ENCODE measurements at regions not wholly inside any gene's neighbourhood (a gene's known extent, or its start where the extent isn't known, plus 50 kb on each side); places are given as distances from the start of the nearest gene placed in this dataset.

GRCh38 chrX:126395909-126396308, 156.7 kb downstream of the DCAF12L1 start:
- TF ChIP-seq CTCF (IDR thresholded peaks at IDR 0.05; ENCODE audit: low read depth, low read length) (no peak), EZH2phosphoT487 (IDR thresholded peaks at IDR 0.05; ENCODE audit: low read depth) (no peak)
